Ecto neural progenitor cell (in vitro differentiated cells): ENCODE measurements at regions not wholly inside any gene's neighbourhood (a gene's known extent, or its start where the extent isn't known, plus 50 kb on each side); places are given as distances from the start of the nearest gene placed in this dataset.
"Not testable (repeated sequence)": the region's sequence is repeated elsewhere in the genome, so short reads cannot be mapped to it uniquely, and the experiment has no call there.

Source experiments
- DNase-seq: peaks from one replicate; pipeline ENCODE4 v3.0.0-alpha.2; 2018; ENCODE audit warnings: low spot score

- no peak for DNase-seq
Measured at GRCh38 chr2:184336688-184337087, 261.6 kb upstream of the ZNF804A start.

GRCh38 chr2:184338771-184339170 lies 259.6 kb upstream of the ZNF804A start:
- no peak for DNase-seq

- no peak for DNase-seq
Measured at GRCh38 chr2:184339966-184340365, 258.4 kb upstream of the ZNF804A start.

GRCh38 chr2:184346338-184346862 lies 251.9 kb upstream of the ZNF804A start:
- DNase-seq = no peak

GRCh38 chr2:184351126-184351525 lies 247.2 kb upstream of the ZNF804A start:
- no peak for DNase-seq

- DNase-seq = no peak
Measured at GRCh38 chr2:184357033-184357432, 241.3 kb upstream of the ZNF804A start.

GRCh38 chr2:184359379-184359778 lies 238.9 kb upstream of the ZNF804A start:
- DNase-seq = no peak

GRCh38 chr2:184363213-184363612 lies 235.1 kb upstream of the ZNF804A start:
- no peak for DNase-seq

- no peak for DNase-seq
Measured at GRCh38 chr2:184367211-184367610, 231.1 kb upstream of the ZNF804A start.

GRCh38 chr2:184369307-184369706 lies 229.0 kb upstream of the ZNF804A start:
- DNase-seq = no peak

GRCh38 chr2:184370954-184371353 lies 227.4 kb upstream of the ZNF804A start:
- no peak for DNase-seq

- no peak for DNase-seq
Measured at GRCh38 chr2:184371641-184372040, 226.7 kb upstream of the ZNF804A start.

- no peak for DNase-seq
Measured at GRCh38 chr2:184372484-184372883, 225.8 kb upstream of the ZNF804A start.

GRCh38 chr2:184394642-184395041 lies 203.7 kb upstream of the ZNF804A start:
- DNase-seq = no peak

GRCh38 chr2:184402381-184402780 lies 195.9 kb upstream of the ZNF804A start:
- no peak for DNase-seq

GRCh38 chr2:184407041-184407630 lies 191.2 kb upstream of the ZNF804A start:
- not testable (repeated sequence) for DNase-seq

- no peak for DNase-seq
Measured at GRCh38 chr2:184410160-184410559, 188.2 kb upstream of the ZNF804A start.

GRCh38 chr2:184413221-184413620 lies 185.1 kb upstream of the ZNF804A start:
- DNase-seq = no peak

GRCh38 chr2:184413671-184414229 lies 184.6 kb upstream of the ZNF804A start:
- DNase-seq = no peak

- DNase-seq = no peak
Measured at GRCh38 chr2:184416146-184416913, 182.0 kb upstream of the ZNF804A start.

GRCh38 chr2:184419744-184420143 lies 178.6 kb upstream of the ZNF804A start:
- no peak for DNase-seq

- DNase-seq = not testable (repeated sequence)
Measured at GRCh38 chr2:184421456-184421855, 176.9 kb upstream of the ZNF804A start.

- DNase-seq = no peak
Measured at GRCh38 chr2:184425083-184425482, 173.2 kb upstream of the ZNF804A start.
